NCI-H146 treated with DMSO at 0.1 percent for 48 hours (cell line): ENCODE measurements at regions not wholly inside any gene's neighbourhood (a gene's known extent, or its start where the extent isn't known, plus 50 kb on each side); places are given as distances from the start of the nearest gene placed in this dataset.

Experiments used
- DNase-seq: peaks from one replicate; lab custom pipeline; 2025; ENCODE audit not compliant: unreplicated experiment; lab: John Stamatoyannopoulos, UW

DNA sequence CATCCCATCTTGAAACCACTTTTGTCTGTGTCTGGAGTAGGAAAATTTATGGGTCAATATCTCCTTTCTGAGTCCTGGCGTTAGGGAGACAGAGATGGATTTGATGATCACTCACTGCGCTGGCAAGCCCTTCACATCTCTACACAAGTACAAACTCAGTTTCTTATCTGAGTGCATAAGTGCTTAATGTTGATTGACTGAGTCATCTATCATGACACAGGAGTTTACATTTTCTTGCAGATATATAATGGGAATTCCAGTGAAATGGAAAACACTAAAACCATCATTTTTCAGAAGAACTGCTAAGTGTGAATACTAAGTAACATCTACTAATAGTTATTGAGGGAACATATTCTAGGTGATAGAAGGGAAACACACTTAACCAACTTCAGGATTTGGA, 763.9 kb upstream of the COBL start:
- no peak for DNase-seq

DNA sequence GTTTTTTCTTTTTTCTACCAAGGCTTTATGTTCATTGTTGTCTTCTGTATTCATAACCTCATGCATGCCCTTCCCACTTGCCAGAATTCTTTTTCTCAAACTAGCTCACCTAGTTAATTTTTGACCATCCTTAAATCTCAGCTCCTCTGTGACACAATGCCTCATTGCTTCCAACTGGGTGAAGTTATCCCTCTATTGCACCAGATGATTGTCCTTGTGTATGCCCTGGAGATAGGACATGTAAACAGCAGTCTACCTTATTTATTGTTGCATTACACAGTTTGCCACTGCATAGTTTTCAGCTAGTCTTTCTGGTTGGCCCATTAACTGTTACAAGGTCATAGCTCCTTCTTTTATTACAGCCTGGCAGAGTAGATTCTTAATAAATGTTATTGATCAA, 763.1 kb upstream of the COBL start:
- no peak for DNase-seq

DNA sequence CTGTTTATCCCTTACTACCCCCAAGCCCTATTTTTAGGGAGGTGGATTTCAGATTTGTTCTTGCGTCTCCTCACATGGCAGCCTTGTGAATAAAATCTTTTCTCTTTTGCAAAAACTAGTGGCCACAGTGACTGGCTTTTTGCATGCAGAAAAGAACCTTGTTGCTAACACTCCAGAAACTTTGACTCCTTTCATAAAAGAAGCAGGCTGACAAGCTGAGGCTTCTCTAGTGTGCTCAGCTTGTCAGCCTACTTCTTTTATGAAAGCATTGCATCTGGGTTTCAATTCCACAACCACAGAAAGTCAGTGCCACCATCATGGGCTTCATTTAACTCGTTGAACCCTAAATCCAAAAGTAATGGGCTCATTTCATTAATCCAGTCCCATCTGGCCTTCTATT, 761.0 kb upstream of the COBL start:
- DNase-seq: no peak

DNA sequence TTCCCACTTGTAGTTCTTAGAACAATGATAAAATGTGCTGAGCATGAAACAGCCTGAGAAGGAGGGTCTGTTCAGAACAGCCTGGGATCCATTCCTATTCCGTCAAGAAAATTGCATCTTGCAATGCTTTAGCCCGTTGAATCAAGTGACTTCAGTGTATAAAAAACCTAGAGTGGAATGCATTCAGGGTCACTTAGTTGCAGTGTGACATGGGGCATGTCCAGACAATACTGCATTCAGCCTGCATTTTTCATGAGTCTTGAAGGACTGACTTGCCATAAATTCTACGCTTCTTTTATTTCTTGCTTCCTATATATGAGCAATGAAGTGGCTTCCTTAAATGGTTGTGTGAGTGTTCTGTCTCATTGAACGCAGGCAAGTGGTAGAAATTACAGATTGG, 758.3 kb upstream of the COBL start:
- DNase-seq: no peak

DNA sequence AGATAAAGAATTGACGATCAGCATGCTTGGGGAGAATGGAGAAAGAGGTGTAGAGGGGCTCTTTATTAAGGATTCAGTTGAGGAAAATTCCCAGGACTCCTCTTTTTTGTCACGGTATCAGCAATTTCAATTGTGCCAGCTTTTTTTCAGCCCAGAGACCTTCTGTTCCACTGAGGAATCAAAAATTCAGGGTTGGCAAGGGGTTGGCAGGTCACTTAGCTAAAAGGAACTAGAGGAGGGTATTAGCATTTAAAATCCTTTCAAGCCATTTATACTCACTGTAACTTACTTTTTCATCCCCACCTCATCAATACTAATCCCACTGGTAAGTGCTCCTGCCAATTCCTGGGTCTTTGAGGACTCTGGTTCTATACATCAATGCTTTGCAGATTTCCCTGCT, 757.5 kb upstream of the COBL start:
- no peak for DNase-seq

DNA sequence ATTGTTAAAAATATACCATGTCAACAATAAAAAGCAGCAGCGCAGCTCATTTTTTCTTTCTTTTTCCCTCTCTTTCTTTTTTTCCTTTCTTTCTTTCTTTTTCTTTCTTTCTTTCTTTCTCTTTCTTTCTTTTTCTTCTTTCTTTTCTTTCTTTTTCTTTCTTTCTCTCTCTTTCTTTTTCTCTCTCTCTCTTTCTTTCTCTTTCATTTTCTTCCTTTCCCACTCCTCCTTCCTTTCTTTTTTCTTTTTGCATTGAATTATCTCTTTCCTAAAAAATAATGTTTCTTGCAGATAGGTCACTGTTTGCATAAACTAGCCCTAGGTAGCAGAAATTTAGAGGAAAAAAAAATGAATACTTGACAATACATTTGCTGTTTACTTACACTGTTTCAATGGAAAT, 755.1 kb upstream of the COBL start:
- DNase-seq: no peak

DNA sequence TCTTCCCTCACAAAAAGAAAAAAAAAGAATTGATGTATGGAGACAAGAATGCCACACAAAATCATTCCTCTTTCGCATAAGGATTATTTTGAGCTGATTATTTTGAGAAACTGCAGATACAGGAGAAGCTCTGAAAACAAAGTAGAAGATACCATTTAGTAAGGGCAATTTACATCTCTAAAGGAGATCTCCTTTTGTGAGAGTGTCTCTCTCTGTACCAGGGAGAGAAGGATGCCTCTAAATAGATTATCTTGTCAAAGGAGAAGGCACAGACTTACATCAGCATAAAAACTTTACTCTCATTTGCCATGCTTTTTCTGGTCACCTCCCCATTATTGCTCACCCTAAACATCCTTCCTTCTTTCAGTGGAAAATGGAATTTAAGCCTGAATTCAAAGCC, 747.9 kb upstream of the COBL start:
- no peak for DNase-seq

DNA sequence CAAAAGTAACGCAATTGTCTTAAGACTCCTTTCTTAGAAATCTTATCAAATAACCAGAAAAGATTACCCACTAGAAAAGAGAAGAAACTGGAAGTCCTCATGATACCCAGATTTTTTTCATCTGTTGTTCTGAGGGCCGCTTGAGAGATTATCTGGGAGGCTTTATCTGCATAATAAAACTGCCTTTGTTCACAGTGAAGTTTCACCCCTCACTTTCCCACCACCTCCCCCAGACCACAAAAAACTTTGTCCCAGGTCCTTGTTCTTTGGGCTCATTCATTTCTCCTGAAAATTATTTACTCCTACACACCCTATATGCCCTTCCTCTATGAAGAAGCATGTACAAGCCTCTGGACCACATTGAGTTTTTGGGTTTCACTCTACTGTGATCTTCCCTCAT, 745.1 kb upstream of the COBL start:
- DNase-seq: no peak

DNA sequence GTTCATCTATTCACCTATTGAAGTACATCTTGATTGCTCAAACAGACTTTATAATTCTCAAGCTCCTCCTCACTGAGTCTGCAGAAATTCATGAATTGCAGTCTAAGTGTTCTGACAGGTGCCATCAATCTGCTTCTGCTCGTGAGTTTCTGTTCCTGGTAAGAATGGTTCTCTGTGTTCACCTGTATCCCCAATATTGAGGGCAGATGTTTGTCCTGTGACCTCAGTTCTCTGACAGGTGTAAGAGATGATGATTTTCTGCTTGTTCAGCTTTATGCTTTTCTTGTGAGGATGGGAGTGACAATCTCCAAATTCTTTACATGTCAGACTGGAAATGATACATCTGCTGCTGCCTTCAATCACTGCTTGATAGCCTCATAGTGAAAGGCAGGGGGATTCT, 736.9 kb upstream of the COBL start:
- DNase-seq: no peak

DNA sequence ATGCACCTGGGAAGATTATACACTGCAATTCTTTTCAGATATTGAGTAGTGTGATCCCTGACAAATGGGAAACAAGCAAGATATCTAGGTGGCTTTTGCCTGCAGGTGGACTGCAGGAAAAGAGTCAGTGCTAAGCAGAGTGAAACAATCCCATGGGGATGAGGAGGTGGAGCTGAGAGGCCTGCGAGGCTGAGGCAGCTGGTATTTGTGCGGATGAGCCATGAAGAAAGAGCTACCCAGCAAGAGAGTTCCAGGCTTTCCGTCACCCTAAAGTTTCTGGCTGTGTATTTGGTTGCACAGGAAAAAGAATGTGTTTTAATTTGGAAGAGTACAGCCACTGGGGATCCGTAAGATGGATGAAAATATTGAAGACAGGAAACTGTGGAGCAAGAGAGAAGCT, 714.1 kb upstream of the COBL start:
- DNase-seq: no peak

DNA sequence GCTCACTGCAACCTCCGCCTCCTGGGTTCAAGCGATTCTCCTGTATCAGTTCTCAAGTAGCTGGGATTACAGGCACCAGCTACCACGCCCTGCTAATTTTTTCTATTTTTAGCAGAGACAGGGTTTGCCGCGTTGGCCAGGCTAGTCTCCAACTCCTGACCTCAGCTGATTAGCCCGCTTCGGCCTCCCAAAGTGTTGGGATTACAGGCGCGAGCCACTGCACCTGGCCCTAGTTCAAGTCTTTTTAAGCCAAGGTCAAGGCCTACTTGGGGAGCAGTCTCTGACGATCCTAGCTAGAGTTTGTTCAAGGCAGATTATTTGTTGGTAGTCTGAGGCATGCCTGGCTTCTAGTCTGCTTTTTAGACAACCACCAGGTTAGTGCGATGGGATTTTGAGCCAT, 709.5 kb upstream of the COBL start:
- DNase-seq: no peak

DNA sequence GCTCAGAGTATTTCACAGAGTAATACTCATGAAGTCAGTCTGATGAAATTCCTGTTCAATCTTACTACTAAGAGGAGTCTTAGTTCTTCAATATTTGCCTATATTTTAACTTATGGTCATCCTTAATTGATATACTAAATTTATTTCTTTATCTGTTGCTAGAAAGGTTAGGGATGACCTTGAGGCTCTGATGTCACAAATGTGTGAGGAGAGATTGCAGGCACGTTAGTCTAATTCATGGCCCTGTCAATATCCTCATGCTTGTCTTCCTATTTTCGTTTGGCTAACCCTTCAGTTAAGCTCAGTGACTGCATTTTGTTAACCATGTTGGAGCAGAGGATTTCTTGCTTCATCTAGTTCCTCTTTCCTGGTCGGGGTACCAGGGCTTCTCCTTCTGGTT, 704.7 kb upstream of the COBL start:
- DNase-seq: no peak

DNA sequence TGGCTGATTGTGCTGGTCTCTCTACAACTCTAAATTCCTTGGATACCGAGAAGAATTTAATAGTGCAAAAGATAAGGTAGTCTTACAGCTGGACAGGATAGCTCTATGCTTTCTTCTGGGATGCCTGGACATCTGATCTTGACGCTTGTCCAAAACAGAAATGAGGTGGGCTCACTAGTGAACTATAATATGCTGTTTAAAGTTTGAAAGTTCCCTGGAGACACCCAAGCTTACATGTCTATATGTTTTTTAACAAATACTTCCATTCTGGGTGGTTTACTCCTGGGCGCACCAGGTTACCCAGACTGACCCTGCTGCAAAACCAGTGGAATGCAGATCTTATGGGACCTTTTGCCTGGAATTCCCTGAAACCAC, 702.1 kb upstream of the COBL start:
- no peak for DNase-seq

DNA sequence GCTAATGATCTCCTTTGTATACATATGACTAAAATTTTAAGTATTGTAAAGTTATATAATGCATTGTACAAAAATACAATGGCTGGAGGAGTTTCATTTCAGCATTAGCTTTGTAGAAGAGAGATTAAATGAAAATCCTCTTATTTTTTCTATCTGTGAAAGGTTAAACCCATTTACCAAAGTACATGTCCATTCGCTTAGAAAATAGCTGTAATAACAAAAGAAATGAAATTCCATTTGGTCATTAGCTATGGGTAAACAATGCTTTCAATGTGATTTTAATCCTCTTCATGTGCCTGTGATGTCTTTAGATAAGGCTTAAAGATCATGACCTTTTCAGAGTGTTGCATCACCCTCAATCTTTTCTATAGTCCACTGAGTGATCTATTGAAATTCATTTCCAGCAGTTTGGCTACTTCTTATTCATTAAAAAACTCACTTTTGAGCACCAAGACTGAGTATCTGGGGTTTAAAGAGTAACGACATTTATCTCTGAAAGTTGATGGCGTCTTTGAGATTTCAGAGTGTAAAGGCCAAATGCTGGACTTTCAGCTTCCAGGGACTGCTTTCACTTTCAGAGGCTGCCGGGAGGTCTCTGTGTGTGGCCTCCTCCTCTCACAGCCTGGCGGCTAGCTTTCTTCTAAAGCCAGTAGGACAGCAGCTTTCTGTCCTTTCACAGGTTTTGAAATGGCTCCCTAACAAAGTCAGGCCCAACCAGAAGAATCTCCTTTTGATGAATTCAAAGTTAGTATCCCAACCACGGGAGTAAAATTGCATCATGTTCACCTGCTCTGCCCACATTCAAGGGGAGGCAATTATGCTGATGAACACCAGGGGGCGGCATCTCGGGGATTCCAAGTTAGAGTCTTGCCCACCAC, 701.4 kb upstream of the COBL start:
- DNase-seq: no peak

DNA sequence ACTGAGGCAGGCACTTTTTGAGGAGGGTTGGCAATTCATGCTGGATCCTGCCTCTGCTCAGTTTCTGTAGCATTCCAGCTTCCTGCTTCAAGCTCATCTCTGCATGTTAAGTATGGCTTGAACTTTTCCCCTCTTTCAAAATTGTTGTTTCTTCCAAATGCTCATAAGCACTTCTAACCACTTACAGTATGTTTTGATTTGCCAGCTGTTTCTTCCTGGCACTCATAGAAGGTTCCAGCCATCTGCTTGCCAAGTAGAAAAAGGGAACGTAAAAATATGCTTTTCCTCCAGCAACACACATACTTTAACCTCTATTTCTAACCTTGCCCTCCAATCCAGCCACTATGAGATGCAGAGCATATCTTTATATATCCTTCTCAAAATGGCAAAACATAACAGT, 692.6 kb upstream of the COBL start:
- no peak for DNase-seq

DNA sequence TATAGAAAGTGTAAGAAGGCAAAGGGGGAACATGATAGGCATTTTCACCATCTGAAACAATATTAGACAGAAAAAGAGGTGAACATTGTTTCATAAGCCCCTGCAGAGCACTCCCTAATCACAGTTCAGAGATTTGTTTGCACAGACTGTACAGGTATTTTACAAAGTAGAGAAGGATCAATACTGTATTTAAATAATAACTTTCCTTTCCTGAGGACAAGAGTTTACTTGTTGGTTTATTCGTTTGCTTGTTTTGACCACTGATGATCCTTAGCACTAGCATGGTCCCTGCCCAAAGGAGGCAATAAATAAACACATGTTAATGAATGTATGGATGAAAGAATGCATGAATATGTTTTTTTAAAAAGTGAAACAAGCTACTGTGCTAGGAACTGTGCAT, 690.1 kb upstream of the COBL start:
- no peak for DNase-seq

DNA sequence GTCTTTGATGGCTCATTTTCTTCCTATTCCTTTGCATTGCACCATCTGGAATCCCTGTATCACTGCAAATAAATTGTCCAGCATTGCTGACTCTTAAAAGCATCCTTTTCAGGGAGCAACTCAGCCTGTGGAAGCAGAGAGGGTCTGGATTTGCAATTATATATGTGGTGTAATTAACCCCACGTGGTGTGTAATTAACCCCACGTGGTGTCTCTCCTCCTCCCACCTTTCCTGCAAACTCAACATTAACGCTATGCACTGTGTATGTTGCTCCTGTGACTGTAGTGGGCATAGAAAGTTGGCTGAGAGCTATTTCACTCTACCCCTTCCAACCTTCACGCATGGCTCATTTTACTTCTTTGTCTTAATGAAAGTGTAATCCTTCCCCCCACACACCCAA, 689.0 kb upstream of the COBL start:
- no peak for DNase-seq

DNA sequence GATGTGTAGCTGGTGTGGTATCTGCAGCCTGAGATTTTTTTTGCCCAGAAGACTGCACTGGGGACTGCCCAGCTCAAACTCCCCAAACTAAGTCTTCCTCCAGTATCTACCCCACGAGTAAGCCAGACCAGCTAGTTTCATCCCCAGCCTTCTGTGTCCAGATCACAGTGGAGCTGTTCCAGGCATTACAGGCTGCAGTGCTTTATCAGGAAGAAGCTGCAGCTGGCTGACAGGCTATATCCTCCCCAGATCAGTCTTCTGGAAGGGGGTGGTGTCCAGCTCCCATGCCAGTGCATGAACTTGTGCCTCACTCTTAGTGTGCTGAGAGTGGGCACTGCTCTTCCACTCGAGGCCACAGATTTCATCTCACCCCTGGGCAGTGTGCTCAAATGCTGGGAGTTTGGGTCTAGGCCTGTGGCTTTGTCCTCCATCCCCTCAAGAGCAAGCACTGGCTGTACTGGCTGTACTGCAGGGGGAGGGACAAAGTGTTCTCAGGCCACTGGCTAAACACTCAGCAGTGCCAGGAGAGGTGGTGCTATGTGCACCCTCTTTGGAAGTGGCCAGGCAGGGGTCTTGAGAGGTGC, 679.1 kb upstream of the COBL start:
- no peak for DNase-seq

DNA sequence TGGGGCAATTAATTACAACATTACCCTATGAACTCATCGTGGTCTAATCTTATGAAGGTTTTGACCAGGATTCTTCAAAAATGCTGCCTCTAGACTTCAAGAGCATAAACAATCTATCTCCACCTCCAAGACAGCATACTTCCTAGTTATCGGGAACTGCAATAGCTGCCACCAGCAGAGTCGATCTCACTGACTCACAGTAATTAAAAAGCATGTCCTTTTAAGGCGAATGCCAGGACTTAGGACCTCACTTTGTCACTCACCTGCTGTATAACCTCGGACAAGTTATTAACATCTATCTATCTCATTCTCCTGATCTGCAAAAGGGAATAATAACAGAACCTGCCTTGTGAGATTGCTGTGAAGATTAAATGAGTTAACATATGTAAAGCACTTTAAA, 666.0 kb upstream of the COBL start:
- DNase-seq: no peak

DNA sequence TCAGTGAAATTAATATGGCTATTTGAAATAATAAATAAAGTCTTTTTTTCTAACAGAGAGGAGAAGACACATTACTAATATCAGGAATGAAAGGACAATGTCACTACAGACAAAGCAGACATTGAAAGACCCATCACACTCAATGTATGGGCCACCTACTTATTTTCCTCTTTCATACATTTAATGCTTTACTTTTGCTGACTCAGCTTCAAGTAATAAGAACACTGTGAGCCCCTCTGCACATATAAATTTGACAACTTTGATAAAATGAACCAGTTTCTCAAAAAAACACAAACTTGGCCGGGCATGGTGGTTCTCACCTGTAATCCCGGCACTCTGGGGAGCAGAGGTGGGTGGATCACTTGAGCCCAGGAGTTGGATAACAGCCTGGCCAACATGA, 664.2 kb upstream of the COBL start:
- DNase-seq: no peak

DNA sequence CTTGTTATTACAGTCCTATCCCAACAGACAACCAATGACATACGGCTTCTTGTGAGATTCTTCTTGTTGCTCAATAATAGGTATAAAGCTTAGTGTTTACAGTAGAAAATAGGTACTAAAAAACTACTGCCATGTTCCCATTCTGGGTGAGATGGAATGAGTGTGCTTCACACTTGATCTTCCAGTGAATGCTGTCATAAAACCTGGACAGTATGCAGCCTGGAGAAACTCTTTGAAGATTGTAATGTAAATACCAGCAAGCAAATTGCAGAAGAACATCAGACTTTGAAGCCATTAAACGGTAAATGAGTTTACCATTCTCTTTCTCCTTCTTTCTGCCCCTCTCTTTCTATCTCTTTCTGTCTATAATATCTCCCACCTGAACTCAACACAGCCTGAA, 663.7 kb upstream of the COBL start:
- DNase-seq: no peak

DNA sequence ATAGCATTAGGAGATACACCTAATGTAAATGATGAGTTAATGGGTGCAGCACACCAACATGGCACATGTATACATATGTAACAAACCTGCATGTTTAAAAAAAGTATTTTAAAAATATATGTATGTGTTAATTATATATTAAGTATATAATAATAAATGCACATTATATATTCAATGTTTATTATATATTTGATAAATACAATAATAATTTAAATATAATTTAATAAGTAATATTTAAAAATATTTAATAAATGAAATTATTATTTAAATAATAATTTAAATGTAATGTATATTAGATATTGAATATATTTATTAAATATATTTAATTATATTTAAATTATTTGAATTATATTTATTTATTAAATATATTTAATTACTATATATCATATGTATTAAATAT, 661.3 kb upstream of the COBL start:
- DNase-seq: no peak

DNA sequence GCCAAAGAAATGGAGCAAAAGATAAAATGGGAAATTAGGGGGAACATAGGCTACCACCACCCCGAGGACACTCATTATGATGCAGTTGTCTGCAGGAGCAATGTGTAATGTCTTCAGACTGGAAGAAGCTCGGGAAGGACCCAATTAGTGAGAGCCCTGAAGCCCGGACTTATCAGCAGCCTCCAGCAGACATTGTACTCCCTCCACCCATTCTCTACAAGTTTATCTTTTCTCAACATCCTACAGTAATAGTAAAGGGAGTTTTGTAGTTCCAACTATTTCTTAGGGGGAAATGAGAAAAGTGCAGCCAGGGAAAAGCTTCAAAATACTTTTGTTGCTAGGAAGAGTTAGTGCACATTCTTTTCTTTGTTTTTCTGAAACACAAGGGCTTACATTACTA, 657.3 kb upstream of the COBL start:
- DNase-seq: no peak
